Breast epithelium (tissue), 4 donors: ENCODE measurements at regions not wholly inside any gene's neighbourhood (a gene's known extent, or its start where the extent isn't known, plus 50 kb on each side); places are given as distances from the start of the nearest gene placed in this dataset.

Source experiments
- DNase-seq, 2 donors: peaks; one replicate each; pipeline ENCODE4 v3.0.0-alpha.2; 2019; ENCODE audit warnings: low spot score in 2 of 2
- H3K27ac ChIP-seq, 2 donors: fragments of 200-600 bp; sonication (generic) in 1 of 2; one replicate each; pipeline ENCODE4 v1.5.1; 2016 to 2019; ENCODE audit warnings: mild to moderate bottlenecking in 1 of 2
- H3K27me3 ChIP-seq, 2 donors: fragments of 200-600 bp; sonication (generic) in 1 of 2; one replicate each; pipeline versions ENCODE4 v1.5.1 to v1.6.0; 2017 to 2019; ENCODE audit warnings: control low read depth in 1 of 2, mild to moderate bottlenecking in 1 of 2
- H3K36me3 ChIP-seq: fragments of 200-600 bp; one replicate; pipeline ENCODE4 v1.5.1; 2019
- H3K4me1 ChIP-seq, 2 donors: fragments of 200-600 bp; sonication (generic); one replicate each; pipeline ENCODE4 v1.5.1; 2016 to 2019; ENCODE audit warnings: control low read depth in 1 of 2
- H3K4me3 ChIP-seq, 3 donors: fragments of 200-600 bp; sonication (generic); 1 replicate in 2 of 3; 2 replicates in 1 of 3; pipeline ENCODE4 v1.5.1; 2016 to 2019; ENCODE audit warnings: mild to moderate bottlenecking in 3 of 3, moderate library complexity in 2 of 3
- H3K9me3 ChIP-seq, 2 donors: fragments of 200-600 bp; sonication (generic) in 1 of 2; one replicate each; pipeline ENCODE4 v1.5.1; 2016 to 2019; ENCODE audit warnings: control low read depth in 1 of 2
- CTCF ChIP-seq, 3 donors: fragments of 450-650 bp; IDR thresholded peaks; one replicate each; pipeline ENCODE4 v1.5.1; 2016 to 2017; ENCODE audit warnings: antibody characterized with exemption in 3 of 3, mild to moderate bottlenecking in 3 of 3, moderate library complexity in 3 of 3
- POLR2A ChIP-seq: fragments of 450-650 bp; IDR thresholded peaks from one replicate; pipeline ENCODE4 v1.6.1; 2016; ENCODE audit warnings: antibody characterized with exemption, mild to moderate bottlenecking, moderate library complexity
- POLR2AphosphoS5 ChIP-seq, 3 donors: sonication (generic); formaldehyde crosslinking; IDR thresholded peaks; one replicate each; pipeline ENCODE4 v1.6.1; 2017; ENCODE audit warnings: antibody characterized with exemption in 3 of 3
- intact Hi-C: fragments of 100-400 bp; cut with DNase I; formaldehyde crosslinking; loops from one replicate; pipeline ENCODE4 v1.15.1; 2023; ENCODE audit warnings: low total_unique reads

- DNase-seq: no peak
- Histone ChIP-seq H3K4me1 (no peaks in the 10 kb centered on the region), H3K27ac (no peak overlapping the region), H3K36me3 (no peaks in the 10 kb centered on the region), H3K4me3 (no peak overlapping the region), H3K9me3 (no peaks in the 10 kb centered on the region), H3K27me3 (no peaks in the 10 kb centered on the region)
- TF ChIP-seq CTCF (IDR thresholded peaks at IDR 0.05) (no peak), POLR2AphosphoS5 (IDR thresholded peaks at IDR 0.05) (no peak), POLR2A (no peak)
- intact Hi-C loops: no loop called here
These were observed 512.1 kb upstream of the LRATD1 start for GRCh38 chr2:14120376-14120775.

GRCh38 chr2:14123436-14124103 lies 508.9 kb upstream of the LRATD1 start:
- TF ChIP-seq POLR2AphosphoS5 (IDR thresholded peaks at IDR 0.05) (no peak), POLR2A (no peak), CTCF (IDR thresholded peaks at IDR 0.05) (no peak)
- DNase-seq: no peak
- no peak overlapping the region for H3K27ac ChIP-seq
- intact Hi-C loops: no loop called here
- no peaks in the 10 kb centered on the region for H3K27me3 ChIP-seq
- H3K9me3 ChIP-seq: no peaks in the 10 kb centered on the region
- no peaks in the 10 kb centered on the region for H3K4me1 ChIP-seq
- no peak overlapping the region for H3K4me3 ChIP-seq
- no peaks in the 10 kb centered on the region for H3K36me3 ChIP-seq

GRCh38 chr2:14125624-14126293 lies 506.8 kb upstream of the LRATD1 start:
- no peaks in the 10 kb centered on the region for H3K4me1 ChIP-seq
- no peaks in the 10 kb centered on the region for H3K36me3 ChIP-seq
- H3K27ac ChIP-seq: no peak overlapping the region
- H3K9me3 ChIP-seq: no peaks in the 10 kb centered on the region
- intact Hi-C loops: no loop called here
- no peak for DNase-seq
- H3K27me3 ChIP-seq: no peaks in the 10 kb centered on the region
- TF ChIP-seq POLR2A (no peak), CTCF (IDR thresholded peaks at IDR 0.05) (no peak), POLR2AphosphoS5 (IDR thresholded peaks at IDR 0.05) (no peak)
- H3K4me3 ChIP-seq: no peak overlapping the region

- Histone ChIP-seq H3K4me3 (no peak overlapping the region), H3K27ac (no peak overlapping the region), H3K36me3 (no peaks in the 10 kb centered on the region), H3K9me3 (no peaks in the 10 kb centered on the region), H3K27me3 (no peaks in the 10 kb centered on the region), H3K4me1 (no peaks in the 10 kb centered on the region)
- no peak for DNase-seq
- intact Hi-C loops: no loop called here
- TF ChIP-seq POLR2A (no peak), CTCF (IDR thresholded peaks at IDR 0.05) (no peak), POLR2AphosphoS5 (IDR thresholded peaks at IDR 0.05) (no peak)
These were observed 505.7 kb upstream of the LRATD1 start for GRCh38 chr2:14126846-14127245.

- Histone ChIP-seq H3K9me3 (no peaks in the 10 kb centered on the region), H3K4me3 (no peak overlapping the region), H3K36me3 (no peaks in the 10 kb centered on the region), H3K27me3 (no peaks in the 10 kb centered on the region), H3K4me1 (no peaks in the 10 kb centered on the region), H3K27ac (no peak overlapping the region)
- TF ChIP-seq POLR2A (no peak), CTCF (IDR thresholded peaks at IDR 0.05) (no peak), POLR2AphosphoS5 (IDR thresholded peaks at IDR 0.05) (no peak)
- no peak for DNase-seq
- intact Hi-C loops: no loop called here
These were observed 504.8 kb upstream of the LRATD1 start for GRCh38 chr2:14127765-14128164.
